ENCODE measurements at regions not wholly inside any gene's neighbourhood (a gene's known extent, or its start where the extent isn't known, plus 50 kb on each side); places are given as distances from the start of the nearest gene placed in this dataset.

DNA sequence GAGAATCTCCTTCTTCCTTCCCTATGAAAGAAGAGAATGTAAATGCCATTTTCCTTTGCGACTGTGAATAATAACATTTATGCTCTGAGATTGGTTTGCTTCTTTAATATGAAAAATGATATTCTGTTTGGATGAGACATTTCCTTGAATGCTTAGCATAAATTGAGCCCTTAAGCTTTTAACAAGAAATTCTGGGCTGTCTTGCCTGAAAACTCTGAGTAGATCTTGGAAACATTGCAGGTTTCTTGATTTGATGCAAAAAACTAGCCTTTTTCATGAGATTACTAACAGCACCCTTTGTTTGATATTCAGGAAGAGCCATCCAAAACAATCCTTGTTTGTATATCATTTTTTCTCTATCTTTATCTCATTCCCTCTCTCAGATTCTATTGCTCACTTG, 272.5 kb downstream of the TMEM38B start:
- no peak overlapping the region for H3K27ac ChIP-seq (ENCODE audit: low read depth, low read length)
- H3K4me3 ChIP-seq (ENCODE audit: low read depth, low read length), result no peak overlapping the region
- peaks cover 12% of the 10 kb centered on the region for H3K4me1 ChIP-seq (ENCODE audit: control insufficient read depth, insufficient read depth, low read length)
- H3K9ac ChIP-seq (ENCODE audit: low read depth, low read length), result no peak overlapping the region
- H3K9me3 ChIP-seq (ENCODE audit: control insufficient read depth, insufficient read depth, low read length), result no peaks in the 10 kb centered on the region
- no peaks in the 10 kb centered on the region for H3K27me3 ChIP-seq (ENCODE audit: control insufficient read depth, insufficient read depth, low read length)
- no peaks in the 10 kb centered on the region for H3K36me3 ChIP-seq (ENCODE audit: control insufficient read depth, insufficient read depth, low read length)

- no peaks in the 10 kb centered on the region for H3K9me3 ChIP-seq (ENCODE audit: control insufficient read depth, insufficient read depth, low read length)
- no peaks in the 10 kb centered on the region for H3K36me3 ChIP-seq (ENCODE audit: control insufficient read depth, insufficient read depth, low read length)
- H3K4me3 ChIP-seq (ENCODE audit: low read depth, low read length), result no peak overlapping the region
- H3K27me3 ChIP-seq (ENCODE audit: control insufficient read depth, insufficient read depth, low read length), result peaks cover 3% of the 10 kb centered on the region; the same call in 1 of the 2 replicates
- peaks cover 12% of the 10 kb centered on the region for H3K4me1 ChIP-seq (ENCODE audit: control insufficient read depth, insufficient read depth, low read length)
- no peak overlapping the region for H3K9ac ChIP-seq (ENCODE audit: low read depth, low read length)
- no peak overlapping the region for H3K27ac ChIP-seq (ENCODE audit: low read depth, low read length)
Observed at GRCh38 chr9:105967248-105967647, 272.9 kb downstream of the TMEM38B start.

GRCh38 chr9:105967797-105968196, 273.5 kb downstream of the TMEM38B start:
- Histone ChIP-seq H3K4me1 (ENCODE audit: control insufficient read depth, insufficient read depth, low read length) (peaks cover 12% of the 10 kb centered on the region), H3K27ac (ENCODE audit: low read depth, low read length) (no peak overlapping the region), H3K9ac (ENCODE audit: low read depth, low read length) (no peak overlapping the region), H3K27me3 (ENCODE audit: control insufficient read depth, insufficient read depth, low read length) (peaks cover 8% of the 10 kb centered on the region), H3K9me3 (ENCODE audit: control insufficient read depth, insufficient read depth, low read length) (no peaks in the 10 kb centered on the region), H3K36me3 (ENCODE audit: control insufficient read depth, insufficient read depth, low read length) (no peaks in the 10 kb centered on the region), H3K4me3 (ENCODE audit: low read depth, low read length) (no peak overlapping the region)

DNA sequence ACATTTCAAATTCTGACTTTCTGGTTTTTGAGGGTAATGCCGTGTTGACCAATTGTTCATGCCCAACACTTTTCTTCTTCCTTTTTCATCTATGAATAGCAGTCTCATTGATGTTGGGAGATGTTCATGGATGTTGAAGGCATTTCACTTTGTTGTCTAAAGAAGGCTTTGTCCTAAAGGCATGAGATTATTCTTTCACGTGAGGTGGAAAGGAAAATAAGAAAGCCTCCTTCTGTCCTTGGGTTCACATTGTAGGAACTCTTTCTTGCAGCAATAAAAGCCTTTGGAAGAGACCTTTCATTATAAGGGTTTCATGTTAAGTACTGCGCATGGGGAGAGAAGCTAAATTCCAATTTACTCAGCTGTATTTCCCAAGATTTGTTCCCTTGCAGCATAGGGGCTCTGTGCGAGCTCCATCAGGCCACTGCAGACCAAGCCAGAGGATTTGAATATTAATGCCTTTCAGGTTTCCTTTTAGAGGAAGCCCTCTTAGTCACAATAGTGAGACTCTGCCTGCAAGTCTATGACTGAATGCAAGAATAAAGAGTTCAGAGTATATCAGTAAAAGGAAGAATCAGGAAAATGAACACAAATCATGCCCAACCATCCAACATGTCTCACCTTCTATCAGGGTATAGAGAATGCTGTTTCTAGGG, 274.6 kb downstream of the TMEM38B start:
- Histone ChIP-seq H3K36me3 (ENCODE audit: control insufficient read depth, insufficient read depth, low read length) (no peaks in the 10 kb centered on the region), H3K9me3 (ENCODE audit: control insufficient read depth, insufficient read depth, low read length) (no peaks in the 10 kb centered on the region), H3K4me3 (ENCODE audit: low read depth, low read length) (no peak overlapping the region), H3K27ac (ENCODE audit: low read depth, low read length) (no peak overlapping the region), H3K4me1 (ENCODE audit: control insufficient read depth, insufficient read depth, low read length) (peaks cover 14% of the 10 kb centered on the region), H3K27me3 (ENCODE audit: control insufficient read depth, insufficient read depth, low read length) (peaks cover 18% of the 10 kb centered on the region), H3K9ac (ENCODE audit: low read depth, low read length) (no peak overlapping the region)

- Histone ChIP-seq H3K4me3 (ENCODE audit: low read depth, low read length) (no peak overlapping the region), H3K27ac (ENCODE audit: low read depth, low read length) (no peak overlapping the region), H3K9ac (ENCODE audit: low read depth, low read length) (no peak overlapping the region)
Observed at GRCh38 chr9:105969636-105970035, 275.3 kb downstream of the TMEM38B start.

DNA sequence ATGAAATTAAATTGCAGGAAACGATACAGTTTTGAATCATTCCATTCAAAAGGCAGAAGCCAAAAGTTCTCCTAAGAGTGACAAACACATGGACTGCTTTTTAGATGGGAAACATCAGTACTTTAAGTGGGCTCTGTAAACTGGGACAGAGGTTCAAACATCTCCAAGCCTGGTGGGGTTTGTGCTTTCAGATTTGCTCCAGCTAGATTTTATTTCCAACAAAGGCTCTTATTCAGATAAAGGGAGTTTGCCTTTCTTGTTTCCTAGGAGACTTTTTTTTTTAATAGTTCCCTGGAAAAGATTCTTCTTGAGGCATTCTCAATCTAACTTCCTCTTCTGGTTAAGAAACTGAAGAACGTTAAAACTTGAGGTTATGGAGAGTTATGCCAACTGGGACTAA, 277.6 kb downstream of the TMEM38B start:
- no peaks in the 10 kb centered on the region for H3K36me3 ChIP-seq (ENCODE audit: control insufficient read depth, insufficient read depth, low read length)
- no peak overlapping the region for H3K9ac ChIP-seq (ENCODE audit: low read depth, low read length)
- H3K27ac ChIP-seq (ENCODE audit: low read depth, low read length), result no peak overlapping the region
- peaks cover 21% of the 10 kb centered on the region for H3K4me1 ChIP-seq (ENCODE audit: control insufficient read depth, insufficient read depth, low read length)
- no peaks in the 10 kb centered on the region for H3K9me3 ChIP-seq (ENCODE audit: control insufficient read depth, insufficient read depth, low read length)
- H3K4me3 ChIP-seq (ENCODE audit: low read depth, low read length), result no peak overlapping the region
- H3K27me3 ChIP-seq (ENCODE audit: control insufficient read depth, insufficient read depth, low read length), result peaks cover 30% of the 10 kb centered on the region

More at GRCh38 chr9:105969636-105970035, 275.3 kb downstream of the TMEM38B start:
- H3K27me3 ChIP-seq (ENCODE audit: control insufficient read depth, insufficient read depth, low read length), result peaks cover 25% of the 10 kb centered on the region
- no peaks in the 10 kb centered on the region for H3K36me3 ChIP-seq (ENCODE audit: control insufficient read depth, insufficient read depth, low read length)
- H3K9me3 ChIP-seq (ENCODE audit: control insufficient read depth, insufficient read depth, low read length), result no peaks in the 10 kb centered on the region
- peaks cover 18% of the 10 kb centered on the region for H3K4me1 ChIP-seq (ENCODE audit: control insufficient read depth, insufficient read depth, low read length)

DNA sequence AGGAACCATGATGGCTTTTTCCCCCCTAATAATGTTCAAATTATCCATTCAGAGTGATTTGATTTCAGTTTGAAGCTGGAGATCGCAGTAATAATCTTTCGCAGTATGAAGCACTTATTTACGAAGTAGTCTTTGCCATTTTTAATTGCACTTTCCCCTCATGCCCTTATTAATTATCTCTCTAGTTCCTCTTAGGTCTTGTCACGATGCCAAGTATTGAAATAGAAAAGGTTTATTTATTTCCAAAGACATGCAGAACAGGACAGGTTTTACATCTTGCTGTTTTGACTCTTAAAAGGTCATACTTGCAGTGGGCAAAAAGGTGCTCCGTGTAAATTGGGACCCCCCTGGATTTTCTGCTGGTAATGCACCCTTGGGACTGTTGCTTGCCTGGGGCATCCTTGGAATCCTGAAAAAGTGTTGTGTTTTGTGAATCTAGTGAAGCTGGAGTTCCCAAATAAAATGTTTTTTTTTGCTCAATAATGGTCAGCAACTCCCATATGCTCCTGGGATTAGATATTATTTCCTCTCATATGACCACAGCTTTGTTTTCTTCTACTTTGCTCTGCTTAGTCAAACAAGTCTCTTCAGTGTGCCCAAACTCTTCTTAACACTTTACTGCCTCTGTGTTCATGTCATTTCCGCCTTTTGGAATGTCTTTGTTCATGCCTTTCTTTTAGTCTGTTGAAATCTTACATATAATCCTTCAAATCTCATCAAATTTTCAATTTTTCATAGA, 278.3 kb downstream of the TMEM38B start:
- no peaks in the 10 kb centered on the region for H3K9me3 ChIP-seq (ENCODE audit: control insufficient read depth, insufficient read depth, low read length)
- peaks cover 30% of the 10 kb centered on the region for H3K27me3 ChIP-seq (ENCODE audit: control insufficient read depth, insufficient read depth, low read length)
- H3K36me3 ChIP-seq (ENCODE audit: control insufficient read depth, insufficient read depth, low read length), result no peaks in the 10 kb centered on the region
- no peak overlapping the region for H3K27ac ChIP-seq (ENCODE audit: low read depth, low read length)
- H3K4me1 ChIP-seq (ENCODE audit: control insufficient read depth, insufficient read depth, low read length), result peaks cover 21% of the 10 kb centered on the region
- no peak overlapping the region for H3K4me3 ChIP-seq (ENCODE audit: low read depth, low read length)
- H3K9ac ChIP-seq (ENCODE audit: low read depth, low read length), result no peak overlapping the region

DNA sequence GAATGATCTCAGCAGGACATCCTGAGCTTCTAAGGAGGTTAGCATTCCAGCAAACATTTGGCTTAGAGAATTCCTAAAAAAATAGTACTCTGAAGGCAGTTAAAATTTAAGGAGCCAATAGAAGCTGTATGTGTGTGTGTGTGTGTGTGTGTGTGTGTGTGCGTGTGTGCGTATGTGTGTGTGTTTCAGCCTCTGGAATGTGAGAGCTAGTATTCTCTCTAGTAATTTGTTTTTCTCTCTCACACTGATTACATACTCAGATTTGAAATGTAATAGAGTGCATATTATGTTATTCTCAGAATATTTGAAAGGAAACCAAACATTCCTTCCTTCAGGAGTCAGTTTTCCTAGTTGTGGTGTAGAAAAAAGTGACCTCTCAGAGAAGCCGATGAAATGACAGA, 279.6 kb downstream of the TMEM38B start:
- Histone ChIP-seq H3K9me3 (ENCODE audit: control insufficient read depth, insufficient read depth, low read length) (no peaks in the 10 kb centered on the region), H3K9ac (ENCODE audit: low read depth, low read length) (no peak overlapping the region), H3K36me3 (ENCODE audit: control insufficient read depth, insufficient read depth, low read length) (no peaks in the 10 kb centered on the region), H3K4me3 (ENCODE audit: low read depth, low read length) (no peak overlapping the region), H3K4me1 (ENCODE audit: control insufficient read depth, insufficient read depth, low read length) (peaks cover 25% of the 10 kb centered on the region), H3K27me3 (ENCODE audit: control insufficient read depth, insufficient read depth, low read length) (peaks cover 30% of the 10 kb centered on the region), H3K27ac (ENCODE audit: low read depth, low read length) (no peak overlapping the region)

- Histone ChIP-seq H3K4me1 (ENCODE audit: control insufficient read depth, insufficient read depth, low read length) (peaks cover 17% of the 10 kb centered on the region), H3K4me3 (ENCODE audit: low read depth, low read length) (no peak overlapping the region), H3K27me3 (ENCODE audit: control insufficient read depth, insufficient read depth, low read length) (peaks cover 30% of the 10 kb centered on the region), H3K36me3 (ENCODE audit: control insufficient read depth, insufficient read depth, low read length) (no peaks in the 10 kb centered on the region), H3K9ac (ENCODE audit: low read depth, low read length) (no peak overlapping the region), H3K27ac (ENCODE audit: low read depth, low read length) (no peak overlapping the region), H3K9me3 (ENCODE audit: control insufficient read depth, insufficient read depth, low read length) (no peaks in the 10 kb centered on the region)
Observed at GRCh38 chr9:105975886-105976645, 281.7 kb downstream of the TMEM38B start.

DNA sequence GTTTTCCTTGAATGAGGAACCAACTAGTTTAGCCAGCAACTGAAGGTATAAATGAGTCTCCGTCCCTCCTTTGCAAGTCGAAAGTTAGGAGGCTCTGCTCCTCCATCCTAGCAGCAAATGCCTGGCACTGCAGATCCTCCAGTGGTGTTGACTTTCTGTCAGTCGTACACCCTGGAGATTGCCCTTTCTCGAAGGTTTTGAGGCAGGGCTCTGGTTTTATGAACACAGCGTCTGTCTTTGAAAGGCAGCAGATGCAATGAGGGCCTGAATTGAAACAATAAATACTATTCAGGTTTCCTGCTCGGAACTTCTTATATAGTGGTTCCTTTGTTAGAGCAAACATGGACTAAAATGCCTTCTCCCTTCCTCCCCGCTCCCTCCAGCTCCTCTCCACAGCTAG, 284.0 kb downstream of the TMEM38B start:
- Histone ChIP-seq H3K27me3 (ENCODE audit: control insufficient read depth, insufficient read depth, low read length) (peaks cover 17% of the 10 kb centered on the region), H3K4me3 (ENCODE audit: low read depth, low read length) (no peak overlapping the region), H3K36me3 (ENCODE audit: control insufficient read depth, insufficient read depth, low read length) (no peaks in the 10 kb centered on the region), H3K9ac (ENCODE audit: low read depth, low read length) (no peak overlapping the region), H3K9me3 (ENCODE audit: control insufficient read depth, insufficient read depth, low read length) (no peaks in the 10 kb centered on the region), H3K27ac (ENCODE audit: low read depth, low read length) (no peak overlapping the region), H3K4me1 (ENCODE audit: control insufficient read depth, insufficient read depth, low read length) (peaks cover 17% of the 10 kb centered on the region)

GRCh38 chr9:105978826-105979225, 284.5 kb downstream of the TMEM38B start:
- Histone ChIP-seq H3K4me1 (ENCODE audit: control insufficient read depth, insufficient read depth, low read length) (peaks cover 17% of the 10 kb centered on the region), H3K9ac (ENCODE audit: low read depth, low read length) (no peak overlapping the region), H3K27me3 (ENCODE audit: control insufficient read depth, insufficient read depth, low read length) (peaks cover 14% of the 10 kb centered on the region), H3K36me3 (ENCODE audit: control insufficient read depth, insufficient read depth, low read length) (no peaks in the 10 kb centered on the region), H3K9me3 (ENCODE audit: control insufficient read depth, insufficient read depth, low read length) (no peaks in the 10 kb centered on the region), H3K27ac (ENCODE audit: low read depth, low read length) (no peak overlapping the region), H3K4me3 (ENCODE audit: low read depth, low read length) (no peak overlapping the region)
